HCT116 (cell line): ENCODE measurements at regions not wholly inside any gene's neighbourhood (a gene's known extent, or its start where the extent isn't known, plus 50 kb on each side); places are given as distances from the start of the nearest gene placed in this dataset.

Experiments
- ATAC-seq: fragments of 200-7000 bp; cut with Tn5 transposase; 2 replicates; pipeline ENCODE4 v1.9.1; 2020; ENCODE audit warnings: mild to moderate bottlenecking, moderate library complexity
- BruUV-seq: library from RNA; stranded (reverse); fragments of 400-500 nt; replicated peaks from 2 replicates; lab custom pipeline; 2021; lab: Mats Ljungman, UMichigan
- CTCF ChIA-PET: fragments of 300-600 bp; sonication (Branson Sonifier 250); formaldehyde crosslinking; loops from one replicate; lab custom pipeline; 2021; ENCODE audit warnings: antibody characterized with exemption; lab: Charles Lee
- POLR2A ChIA-PET: fragments of 300-600, 350-600 bp; sonication (Branson Sonifier 250); formaldehyde crosslinking; loops from one replicate; lab custom pipeline; 2021; ENCODE audit warnings: antibody characterized with exemption; lab: Charles Lee
- RAD21 ChIA-PET, 2 experiments: fragments of 300-600 bp; sonication (Branson Sonifier 250); formaldehyde crosslinking; loops; one replicate each; lab custom pipeline; 2023; ENCODE audit warnings: low total read pairs in 2 of 2; ENCODE audit not compliant: uncharacterized antibody in 2 of 2, unreplicated experiment in 2 of 2, low non-redundant PET in 1 of 2; lab: Charles Lee
- DNase-seq: peaks from one replicate; pipeline ENCODE4 v3.0.0-alpha.2; 2010; ENCODE audit warnings: low read depth, low spot score
- H2AFZ ChIP-seq: fragments of 200-600 bp; shearing (Covaris generic), sonication (generic); 2 replicates; pipeline ENCODE4 v1.6.1; 2017; ENCODE audit warnings: low read depth, mixed run types, mixed read lengths, antibody characterized with exemption, low read length; ENCODE audit not compliant: poor library complexity, severe bottlenecking
- H3K27ac ChIP-seq: 2 replicates; pipeline ENCODE4 v1.5.1; 2012; ENCODE audit warnings: low read depth, low read length
- H3K27me3 ChIP-seq: fragments of 200-600 bp; sonication (generic); 2 replicates; pipeline ENCODE4 v1.6.1; 2016; ENCODE audit warnings: mixed run types, low read length, mixed read lengths; ENCODE audit not compliant: insufficient read depth
- H3K36me3 ChIP-seq, 2 experiments: fragments of 200-500 bp in 1 of 2; fragments of 200-600 bp in 1 of 2; sonication (Bioruptor generic) in 1 of 2; sonication (generic) in 1 of 2; 2 replicates each; pipeline versions ENCODE4 v1.5.1 to v1.6.1; 2014 to 2016; ENCODE audit warnings: low read length in 2 of 2, inconsistent platforms in 1 of 2, mixed read lengths in 1 of 2, mixed run types in 1 of 2; ENCODE audit not compliant: insufficient read depth in 2 of 2, control insufficient read depth in 1 of 2
- H3K4me1 ChIP-seq, 2 experiments: fragments of 200-600 bp in 1 of 2; sonication (generic) in 1 of 2; 2 replicates each; pipeline versions ENCODE4 v1.5.1 to v1.6.1; 2012 to 2017; ENCODE audit warnings: low read length in 2 of 2, inconsistent platforms in 1 of 2, mild to moderate bottlenecking in 1 of 2, mixed read lengths in 1 of 2, mixed run types in 1 of 2, moderate library complexity in 1 of 2; ENCODE audit not compliant: insufficient read depth in 2 of 2, control insufficient read depth in 1 of 2
- H3K4me2 ChIP-seq: fragments of 200-600 bp; sonication (generic); 2 replicates; pipeline ENCODE4 v1.6.1; 2017; ENCODE audit warnings: mixed run types, low read length, mixed read lengths
- H3K4me3 ChIP-seq, 2 experiments: fragments of 200-600 bp in 1 of 2; sonication (generic) in 1 of 2; replicated peaks in 1 of 2; 2 replicates each; pipeline ENCODE4 v1.5.1; 2011 to 2016; ENCODE audit warnings: low read length in 2 of 2, control low read depth in 1 of 2, low read depth in 1 of 2, mild to moderate bottlenecking in 1 of 2, mixed read lengths in 1 of 2, mixed run types in 1 of 2
- H3K79me2 ChIP-seq: fragments of 200-600 bp; sonication (generic); 2 replicates; pipeline ENCODE4 v1.6.1; 2017; ENCODE audit warnings: mild to moderate bottlenecking, mixed run types, low read length, moderate library complexity, mixed read lengths; ENCODE audit not compliant: insufficient read depth
- H3K9ac ChIP-seq: fragments of 200-600 bp; sonication (generic); 2 replicates; pipeline ENCODE4 v1.6.1; 2016; ENCODE audit warnings: low read length, mixed read lengths
- H3K9me2 ChIP-seq: fragments of 200-600 bp; sonication (generic), shearing (Covaris generic); 2 replicates; pipeline ENCODE4 v1.6.1; 2017; ENCODE audit warnings: mixed run types, mild to moderate bottlenecking, moderate library complexity; ENCODE audit not compliant: insufficient read depth
- H3K9me3 ChIP-seq, 2 experiments: fragments of 200-500 bp in 1 of 2; fragments of 200-600 bp in 1 of 2; sonication (Bioruptor generic) in 1 of 2; sonication (generic) in 1 of 2; 2 replicates each; pipeline ENCODE4 v1.6.1; 2014 to 2017; ENCODE audit warnings: low read length in 2 of 2, mixed read lengths in 2 of 2, inconsistent platforms in 1 of 2, low read depth in 1 of 2, mild to moderate bottlenecking in 1 of 2, mixed run types in 1 of 2, moderate library complexity in 1 of 2; ENCODE audit not compliant: control insufficient read depth in 1 of 2, insufficient read depth in 1 of 2
- H4K20me1 ChIP-seq: fragments of 200-600 bp; sonication (generic), shearing (Covaris generic); 2 replicates; pipeline ENCODE4 v1.6.1; 2017; ENCODE audit warnings: mixed run types, mild to moderate bottlenecking, moderate library complexity; ENCODE audit not compliant: insufficient read depth
- CBX3 ChIP-seq: IDR thresholded peaks from 2 replicates; pipeline ENCODE4 v1.6.1; 2012; ENCODE audit warnings: low read depth
- CEBPB ChIP-seq: IDR thresholded peaks from 2 replicates; pipeline ENCODE4 v1.6.1; 2012; ENCODE audit warnings: low read depth
- ELF1 ChIP-seq: IDR thresholded peaks from 2 replicates; pipeline ENCODE4 v1.6.1; 2012; ENCODE audit warnings: low read depth, borderline replicate concordance
- FOSL1 ChIP-seq: IDR thresholded peaks from 2 replicates; pipeline ENCODE4 v1.6.1; 2012; ENCODE audit warnings: low read depth
- JUND ChIP-seq: IDR thresholded peaks from 2 replicates; pipeline ENCODE4 v1.6.1; 2012
- RAD21 ChIP-seq: IDR thresholded peaks from 2 replicates; pipeline ENCODE4 v1.6.1; 2012; ENCODE audit warnings: low read depth, mild to moderate bottlenecking
- ZNF274 ChIP-seq: fragments of 200-500 bp; sonication (Bioruptor generic); IDR thresholded peaks from 2 replicates; pipeline ENCODE4 v1.6.1; 2014; ENCODE audit warnings: mild to moderate bottlenecking, low read depth, low read length, inconsistent platforms
- intact Hi-C: fragments of 100-400 bp; cut with micrococcal nuclease; formaldehyde crosslinking; loops from 2 replicates; pipeline ENCODE4 v1.10.0; 2022
- TF ChIP-seq, protein P1 (sequence below): IDR thresholded peaks from 2 replicates; pipeline ENCODE4 v1.6.1; 2012

DNA sequence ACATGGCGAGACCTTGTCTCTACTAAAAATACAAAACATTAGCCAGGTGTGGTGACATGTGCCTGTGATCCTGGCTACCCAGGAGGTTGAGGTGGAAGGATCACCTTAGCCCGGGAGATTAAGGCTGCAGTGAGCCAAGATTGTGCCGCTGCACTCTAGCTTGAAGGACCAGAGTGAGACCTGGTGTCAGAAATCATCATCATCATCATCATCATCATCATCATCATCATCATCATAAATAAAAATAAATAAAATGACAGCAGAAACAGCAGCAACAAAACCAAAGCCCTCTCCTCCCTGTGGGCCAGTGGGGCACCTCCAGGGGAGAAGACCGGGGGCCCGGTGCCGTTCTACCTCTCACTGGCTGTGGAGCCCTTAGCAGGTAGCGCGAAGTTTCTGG, 281.9 kb upstream of the CRY1 start:
- Histone ChIP-seq H3K9ac (no peak overlapping the region), H3K27ac (no peak overlapping the region), H3K36me3 (no peaks in the 10 kb centered on the region), H3K79me2 (no peaks in the 10 kb centered on the region), H3K4me3 (no peak overlapping the region), H3K4me1 (peaks cover 16 to 27% of the 10 kb centered on the region in 2 experiments), H4K20me1 (no peaks in the 10 kb centered on the region), H3K9me2 (no peaks in the 10 kb centered on the region), H3K9me3 (no peaks in the 10 kb centered on the region), H3K27me3 (no peaks in the 10 kb centered on the region), H3K4me2 (no peak overlapping the region), H2AFZ (no peak overlapping the region)
- BruUV-seq, result no TSS peak
- ChIA-PET RAD21 (no interaction called here), CTCF (no interaction called here), POLR2A (no interaction called here)
- TF ChIP-seq JUND (no peak), ELF1 (no peak), CEBPB (no peak), RAD21 (no peak), ZNF274 (no peak)
- TF ChIP-seq, protein P1, sequence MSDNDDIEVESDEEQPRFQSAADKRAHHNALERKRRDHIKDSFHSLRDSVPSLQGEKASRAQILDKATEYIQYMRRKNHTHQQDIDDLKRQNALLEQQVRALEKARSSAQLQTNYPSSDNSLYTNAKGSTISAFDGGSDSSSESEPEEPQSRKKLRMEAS, result no peak
- DNase-seq (no peak), ATAC-seq (no peak)
- intact Hi-C loops, result no loop called here

DNA sequence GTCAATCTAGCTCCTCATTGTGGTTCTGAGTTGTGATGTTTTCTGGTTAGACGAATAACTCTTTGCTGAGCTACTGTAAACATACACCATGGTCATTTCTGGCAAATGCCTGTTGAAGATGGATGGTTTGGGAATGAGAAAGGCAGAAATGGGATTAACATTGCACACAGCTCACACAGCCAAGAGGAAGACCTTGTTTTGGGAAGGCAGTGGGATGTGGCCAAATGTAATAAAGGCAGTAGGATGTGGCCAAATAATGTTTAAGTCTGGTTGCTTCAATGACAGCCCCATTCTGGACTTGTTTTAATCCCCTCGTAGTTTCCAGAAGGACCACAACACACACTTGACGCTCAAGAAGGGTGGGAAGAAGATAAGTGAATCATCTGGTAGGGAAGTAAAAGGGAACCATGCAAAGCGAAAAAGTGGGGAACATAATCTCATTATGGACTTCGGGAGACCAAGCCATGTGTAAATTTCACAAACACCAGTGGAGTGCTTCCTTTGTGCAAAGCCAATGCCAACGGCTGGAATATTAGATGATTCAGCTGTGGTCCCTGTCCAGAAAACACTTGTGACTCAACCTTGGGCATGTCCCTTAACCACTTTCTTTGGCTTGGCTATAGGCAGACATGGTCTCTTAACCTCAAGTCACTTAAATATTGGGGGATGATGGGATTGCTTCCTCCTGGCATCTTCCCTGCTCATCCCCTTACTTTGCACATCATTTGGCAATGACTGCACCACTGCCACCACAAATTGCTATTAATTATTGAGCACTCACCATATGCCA, 284.4 kb upstream of the CRY1 start:
- ChIA-PET POLR2A (no interaction called here), RAD21 (no interaction called here), CTCF (no interaction called here)
- intact Hi-C loops, result no loop called here
- no peaks in the 10 kb centered on the region for H3K9me3 ChIP-seq
- DNase-seq (no peak), ATAC-seq (no peak)
- H3K9ac ChIP-seq, result no peak overlapping the region
- BruUV-seq, result no TSS peak
- H3K36me3 ChIP-seq, result no peaks in the 10 kb centered on the region
- H3K4me2 ChIP-seq, result no peak overlapping the region
- H3K27me3 ChIP-seq, result no peaks in the 10 kb centered on the region
- H4K20me1 ChIP-seq, result no peaks in the 10 kb centered on the region
- H3K4me3 ChIP-seq, result no peak overlapping the region
- no peaks in the 10 kb centered on the region; the same call in 1 of the 2 replicates for H3K79me2 ChIP-seq
- no peak for TF ChIP-seq CEBPB
- no peak for TF ChIP-seq ZNF274
- no peak for TF ChIP-seq CBX3
- TF ChIP-seq RAD21, result no peak
- no peak for TF ChIP-seq FOSL1
- no peak overlapping the region for H2AFZ ChIP-seq
- H3K9me2 ChIP-seq, result no peaks in the 10 kb centered on the region
- peaks cover 24 to 40% of the 10 kb centered on the region in 2 experiments for H3K4me1 ChIP-seq
- no peak overlapping the region for H3K27ac ChIP-seq
